ENCODE measurements at regions not wholly inside any gene's neighbourhood (a gene's known extent, or its start where the extent isn't known, plus 50 kb on each side); places are given as distances from the start of the nearest gene placed in this dataset.

GRCh38 chr5:165673499-165673898, 2168.1 kb downstream of the MAT2B start:
- no peak for TF ChIP-seq CTCF (IDR thresholded peaks at IDR 0.05 in 4 of 5, conservative IDR thresholded peaks at IDR 0.05 in 1 of 5)
- TF ChIP-seq POLR2A (IDR thresholded peaks at IDR 0.05): no peak

Data from gastrocnemius medialis (tissue), 4 donors.